WI38 (cell line): ENCODE measurements at regions not wholly inside any gene's neighbourhood (a gene's known extent, or its start where the extent isn't known, plus 50 kb on each side); places are given as distances from the start of the nearest gene placed in this dataset.

ENCODE experiments used
- H3K4me3 ChIP-seq: 2 replicates; pipeline ENCODE4 v1.5.1; 2011; ENCODE audit warnings: low read depth, mild to moderate bottlenecking, control low read depth, low read length
- TF ChIP-seq, protein P1 (sequence below): IDR thresholded peaks from 2 replicates; pipeline ENCODE4 v1.5.1; 2012; ENCODE audit warnings: low read depth, mild to moderate bottlenecking, control low read depth, low read length

DNA sequence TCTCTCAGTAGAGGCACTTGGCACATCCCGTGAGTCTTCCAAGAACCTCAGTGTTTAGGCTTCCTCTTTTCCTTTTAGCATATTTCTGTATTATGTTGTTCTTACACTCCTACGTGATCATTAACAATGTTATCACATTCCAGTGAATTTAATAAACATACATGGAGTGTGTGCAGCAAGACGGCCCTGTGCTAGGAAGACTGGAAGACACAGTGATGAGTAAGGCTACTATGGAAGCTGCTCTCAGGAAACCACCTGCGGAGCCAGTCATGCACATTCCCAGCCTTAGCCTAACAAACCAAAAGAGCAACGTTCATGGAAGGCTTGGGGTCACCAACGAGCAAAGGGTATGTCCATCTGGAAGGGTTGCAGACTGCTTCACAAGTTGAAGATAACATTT, 103.4 kb downstream of the ETAA1 start:
- H3K4me3 ChIP-seq, result no peak overlapping the region
- TF ChIP-seq, protein P1, sequence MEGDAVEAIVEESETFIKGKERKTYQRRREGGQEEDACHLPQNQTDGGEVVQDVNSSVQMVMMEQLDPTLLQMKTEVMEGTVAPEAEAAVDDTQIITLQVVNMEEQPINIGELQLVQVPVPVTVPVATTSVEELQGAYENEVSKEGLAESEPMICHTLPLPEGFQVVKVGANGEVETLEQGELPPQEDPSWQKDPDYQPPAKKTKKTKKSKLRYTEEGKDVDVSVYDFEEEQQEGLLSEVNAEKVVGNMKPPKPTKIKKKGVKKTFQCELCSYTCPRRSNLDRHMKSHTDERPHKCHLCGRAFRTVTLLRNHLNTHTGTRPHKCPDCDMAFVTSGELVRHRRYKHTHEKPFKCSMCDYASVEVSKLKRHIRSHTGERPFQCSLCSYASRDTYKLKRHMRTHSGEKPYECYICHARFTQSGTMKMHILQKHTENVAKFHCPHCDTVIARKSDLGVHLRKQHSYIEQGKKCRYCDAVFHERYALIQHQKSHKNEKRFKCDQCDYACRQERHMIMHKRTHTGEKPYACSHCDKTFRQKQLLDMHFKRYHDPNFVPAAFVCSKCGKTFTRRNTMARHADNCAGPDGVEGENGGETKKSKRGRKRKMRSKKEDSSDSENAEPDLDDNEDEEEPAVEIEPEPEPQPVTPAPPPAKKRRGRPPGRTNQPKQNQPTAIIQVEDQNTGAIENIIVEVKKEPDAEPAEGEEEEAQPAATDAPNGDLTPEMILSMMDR, result no peak

- TF ChIP-seq, protein P1, result no peak
- H3K4me3 ChIP-seq, result no peak overlapping the region
Observed at GRCh38 chr2:67502346-67503065, 105.4 kb downstream of the ETAA1 start.

DNA sequence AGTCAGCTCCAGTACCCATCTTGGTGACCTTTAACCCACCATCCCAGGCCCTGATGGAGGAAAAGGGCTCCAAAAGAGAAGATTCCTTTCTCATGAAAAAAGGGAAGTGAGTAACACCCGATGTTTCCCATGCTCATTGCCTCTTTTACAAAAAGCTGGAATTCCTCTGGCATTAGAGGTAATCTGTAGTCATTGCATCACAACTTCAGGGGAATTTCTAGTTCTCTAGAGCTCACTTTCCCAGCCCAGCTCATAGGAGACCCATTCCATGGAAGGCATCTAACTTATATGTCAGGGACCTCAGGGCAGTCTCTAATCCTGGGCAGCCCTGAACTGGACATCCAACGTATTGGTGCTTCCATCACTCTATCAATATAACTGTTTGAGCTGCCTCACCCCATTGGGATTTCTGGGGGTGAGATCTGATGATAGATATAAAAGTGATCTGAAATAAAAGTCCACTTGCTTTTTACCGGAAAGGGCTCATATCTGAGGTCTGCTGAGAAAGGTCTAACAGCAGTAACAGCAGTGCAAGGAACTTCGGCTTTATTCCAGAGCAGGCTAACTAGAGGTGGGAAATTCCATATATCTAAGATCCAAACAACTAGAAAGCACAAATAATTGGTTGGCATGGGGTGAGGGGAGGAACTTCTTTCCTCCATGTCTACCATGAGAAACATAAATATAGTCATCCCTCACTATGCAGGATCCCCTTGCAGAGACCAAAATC, 106.1 kb downstream of the ETAA1 start:
- TF ChIP-seq, protein P1, result no peak
- no peak overlapping the region for H3K4me3 ChIP-seq

DNA sequence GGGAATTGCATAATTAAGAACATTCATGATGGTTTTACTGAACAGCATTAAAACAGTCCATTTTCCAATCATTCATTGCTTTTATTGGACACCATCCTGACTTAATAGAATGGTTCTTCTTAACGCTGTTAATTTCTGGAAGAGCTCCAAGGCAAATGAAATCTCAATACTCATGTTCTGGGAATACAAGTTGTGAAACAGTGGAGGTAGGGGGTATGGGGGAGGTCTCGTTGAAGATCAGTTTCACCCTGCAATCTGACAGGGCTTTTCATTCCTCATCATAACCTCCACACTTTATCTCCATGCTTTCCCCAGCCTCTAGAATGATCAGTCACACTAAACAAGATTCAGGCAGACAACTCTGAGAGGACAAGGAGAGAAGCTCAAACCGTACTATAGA, 113.6 kb downstream of the ETAA1 start:
- H3K4me3 ChIP-seq, result no peak overlapping the region
- TF ChIP-seq, protein P1, result no peak

- TF ChIP-seq, protein P1, result no peak
- no peak overlapping the region for H3K4me3 ChIP-seq
Observed at GRCh38 chr2:67514515-67514914, 117.4 kb downstream of the ETAA1 start.

GRCh38 chr2:67515056-67515455, 117.9 kb downstream of the ETAA1 start:
- H3K4me3 ChIP-seq, result no peak overlapping the region
- TF ChIP-seq, protein P1, result no peak

- H3K4me3 ChIP-seq, result no peak overlapping the region
- TF ChIP-seq, protein P1, result no peak
Observed at GRCh38 chr2:67515538-67515937, 118.4 kb downstream of the ETAA1 start.
